OCI-LY7 (cell line): ENCODE measurements at regions not wholly inside any gene's neighbourhood (a gene's known extent, or its start where the extent isn't known, plus 50 kb on each side); places are given as distances from the start of the nearest gene placed in this dataset.

ENCODE experiments used
- BruUV-seq: library from RNA; stranded (reverse); fragments of 400-500 nt; replicated peaks from 2 replicates; lab custom pipeline; 2021; lab: Mats Ljungman, UMichigan
- CTCF ChIA-PET: fragments of 300-600 bp; sonication (Branson Sonifier 250); formaldehyde crosslinking; loops from one replicate; lab custom pipeline; 2022; ENCODE audit warnings: antibody characterized with exemption; ENCODE audit not compliant: unreplicated experiment; lab: Charles Lee
- POLR2A ChIA-PET: fragments of 300-600 bp; sonication (Branson Sonifier 250); formaldehyde crosslinking; loops from one replicate; lab custom pipeline; 2022; ENCODE audit warnings: antibody characterized with exemption; lab: Charles Lee
- DNase-seq: peaks from one replicate; pipeline ENCODE4 v3.0.0-alpha.2; 2015; ENCODE audit warnings: low spot score
- H2AFZ ChIP-seq: fragments of 200-600 bp; sonication (generic), shearing (Covaris generic); 2 replicates; pipeline ENCODE4 v1.6.1; 2014; ENCODE audit warnings: mild to moderate bottlenecking, antibody characterized with exemption, low read length, moderate library complexity
- H3K27ac ChIP-seq: fragments of 200-600 bp; sonication (generic); 2 replicates; pipeline ENCODE4 v1.5.1; 2014; ENCODE audit warnings: mixed run types, low read depth, mild to moderate bottlenecking, moderate library complexity, low read length, inconsistent platforms; ENCODE audit not compliant: poor library complexity, severe bottlenecking
- H3K36me3 ChIP-seq: fragments of 200-600 bp; sonication (generic); 2 replicates; pipeline ENCODE4 v1.6.1; 2014; ENCODE audit warnings: mild to moderate bottlenecking, antibody characterized with exemption, low read length, moderate library complexity, mixed read lengths; ENCODE audit not compliant: insufficient read depth
- H3K4me1 ChIP-seq: fragments of 200-600 bp; sonication (generic); 2 replicates; pipeline ENCODE4 v1.5.1; 2014; ENCODE audit warnings: mild to moderate bottlenecking, low read length; ENCODE audit not compliant: insufficient read depth, poor library complexity, severe bottlenecking
- H3K4me2 ChIP-seq: fragments of 200-600 bp; sonication (generic); 2 replicates; pipeline ENCODE4 v1.6.1; 2014; ENCODE audit warnings: mild to moderate bottlenecking, low read length
- H3K4me3 ChIP-seq: fragments of 200-600 bp; sonication (generic); 2 replicates; pipeline ENCODE4 v1.5.1; 2014; ENCODE audit warnings: mild to moderate bottlenecking, low read depth, low read length; ENCODE audit not compliant: poor library complexity, severe bottlenecking
- H3K79me2 ChIP-seq: fragments of 200-600 bp; sonication (generic); 2 replicates; pipeline ENCODE4 v1.6.1; 2016; ENCODE audit warnings: low read depth, mild to moderate bottlenecking, low read length, moderate library complexity, mixed read lengths; ENCODE audit not compliant: insufficient read depth
- H3K9me2 ChIP-seq: fragments of 200-600 bp; sonication (generic); 2 replicates; pipeline ENCODE4 v1.6.1; 2016; ENCODE audit warnings: mild to moderate bottlenecking, low read length, mixed read lengths; ENCODE audit not compliant: insufficient read depth
- H3K9me3 ChIP-seq: fragments of 200-600 bp; sonication (generic); 2 replicates; pipeline ENCODE4 v1.6.1; 2014; ENCODE audit warnings: mild to moderate bottlenecking, mixed run types, low read length, mixed read lengths
- H4K20me1 ChIP-seq: fragments of 200-600 bp; sonication (generic); 2 replicates; pipeline ENCODE4 v1.6.1; 2014; ENCODE audit warnings: mild to moderate bottlenecking, antibody characterized with exemption, low read length, moderate library complexity, mixed read lengths; ENCODE audit not compliant: insufficient read depth
- CTCF ChIP-seq: fragments of 200-600 bp; sonication (generic); conservative IDR thresholded peaks from 2 replicates; pipeline ENCODE4 v1.5.1; 2014; ENCODE audit warnings: mild to moderate bottlenecking, antibody characterized with exemption, low read length, moderate library complexity, mixed read lengths
- EZH2phosphoT487 ChIP-seq: fragments of 200-600 bp; sonication (generic); IDR thresholded peaks from 2 replicates; pipeline ENCODE4 v1.6.1; 2018; ENCODE audit warnings: low read depth, borderline replicate concordance, mild to moderate bottlenecking, mixed run types, antibody characterized with exemption, low read length, moderate library complexity, mixed read lengths
- intact Hi-C: fragments of 100-400 bp; cut with micrococcal nuclease; formaldehyde crosslinking; loops from one replicate; pipeline ENCODE4 v1.10.0; 2022; ENCODE audit not compliant: unreplicated experiment

GRCh38 chr17:79672496-79672895, 58.2 kb upstream of the ENPP7 start:
- Histone ChIP-seq H3K36me3 (no peaks in the 10 kb centered on the region), H2AFZ (no peak overlapping the region), H4K20me1 (no peaks in the 10 kb centered on the region), H3K4me1 (no peaks in the 10 kb centered on the region), H3K9me3 (no peaks in the 10 kb centered on the region), H3K4me3 (no peak overlapping the region), H3K9me2 (no peaks in the 10 kb centered on the region), H3K4me2 (no peak overlapping the region), H3K27ac (no peak overlapping the region), H3K79me2 (no peaks in the 10 kb centered on the region)
- TF ChIP-seq EZH2phosphoT487: no peak
- no peak for TF ChIP-seq CTCF
- BruUV-seq: no TSS peak
- POLR2A ChIA-PET: interaction anchor here (0.6 kb wide), 1 partner anchor 367 kb away, joined by 3 read pairs; no protein-coding TSS in a partner anchor
- DNase-seq: no peak
- CTCF ChIA-PET: no interaction called here
- intact Hi-C loops: no loop called here

GRCh38 chr17:79671085-79671694, 59.6 kb upstream of the ENPP7 start:
- no peak overlapping the region for H3K4me3 ChIP-seq
- no peaks in the 10 kb centered on the region for H3K9me2 ChIP-seq
- no peak overlapping the region for H2AFZ ChIP-seq
- no peak overlapping the region for H3K27ac ChIP-seq
- no TSS peak for BruUV-seq
- H3K4me2 ChIP-seq: no peak overlapping the region
- TF ChIP-seq CTCF (no peak), EZH2phosphoT487 (no peak)
- H3K79me2 ChIP-seq: no peaks in the 10 kb centered on the region
- no peaks in the 10 kb centered on the region for H3K9me3 ChIP-seq
- intact Hi-C loops: no loop called here
- H3K36me3 ChIP-seq: no peaks in the 10 kb centered on the region
- ChIA-PET POLR2A (no interaction called here), CTCF (no interaction called here)
- H4K20me1 ChIP-seq: no peaks in the 10 kb centered on the region
- H3K4me1 ChIP-seq: no peaks in the 10 kb centered on the region
- no peak for DNase-seq

GRCh38 chr17:79670537-79671084, 59.8 kb upstream of the RBFOX3 start:
- intact Hi-C loops: no loop called here
- no peak overlapping the region for H2AFZ ChIP-seq
- H3K4me2 ChIP-seq: no peak overlapping the region
- H3K36me3 ChIP-seq: no peaks in the 10 kb centered on the region
- no peak overlapping the region for H3K27ac ChIP-seq
- DNase-seq: no peak
- H3K9me3 ChIP-seq: no peaks in the 10 kb centered on the region
- no peak overlapping the region for H3K4me3 ChIP-seq
- H3K9me2 ChIP-seq: no peaks in the 10 kb centered on the region
- BruUV-seq: no TSS peak
- ChIA-PET POLR2A (no interaction called here), CTCF (no interaction called here)
- no peaks in the 10 kb centered on the region for H3K4me1 ChIP-seq
- TF ChIP-seq EZH2phosphoT487 (no peak), CTCF (no peak)
- H3K79me2 ChIP-seq: no peaks in the 10 kb centered on the region
- H4K20me1 ChIP-seq: no peaks in the 10 kb centered on the region
